OCI-LY7 (cell line): ENCODE measurements at regions not wholly inside any gene's neighbourhood (a gene's known extent, or its start where the extent isn't known, plus 50 kb on each side); places are given as distances from the start of the nearest gene placed in this dataset.

Experiments used
- BruUV-seq: library from RNA; stranded (reverse); fragments of 400-500 nt; replicated peaks from 2 replicates; lab custom pipeline; 2021; lab: Mats Ljungman, UMichigan
- CTCF ChIA-PET: fragments of 300-600 bp; sonication (Branson Sonifier 250); formaldehyde crosslinking; loops from one replicate; lab custom pipeline; 2022; ENCODE audit warnings: antibody characterized with exemption; ENCODE audit not compliant: unreplicated experiment; lab: Charles Lee
- POLR2A ChIA-PET: fragments of 300-600 bp; sonication (Branson Sonifier 250); formaldehyde crosslinking; loops from one replicate; lab custom pipeline; 2022; ENCODE audit warnings: antibody characterized with exemption; lab: Charles Lee
- DNase-seq: peaks from one replicate; pipeline ENCODE4 v3.0.0-alpha.2; 2015; ENCODE audit warnings: low spot score
- H2AFZ ChIP-seq: fragments of 200-600 bp; sonication (generic), shearing (Covaris generic); 2 replicates; pipeline ENCODE4 v1.6.1; 2014; ENCODE audit warnings: mild to moderate bottlenecking, antibody characterized with exemption, low read length, moderate library complexity
- H3K27ac ChIP-seq: fragments of 200-600 bp; sonication (generic); 2 replicates; pipeline ENCODE4 v1.5.1; 2014; ENCODE audit warnings: mixed run types, low read depth, mild to moderate bottlenecking, moderate library complexity, low read length, inconsistent platforms; ENCODE audit not compliant: poor library complexity, severe bottlenecking
- H3K36me3 ChIP-seq: fragments of 200-600 bp; sonication (generic); 2 replicates; pipeline ENCODE4 v1.6.1; 2014; ENCODE audit warnings: mild to moderate bottlenecking, antibody characterized with exemption, low read length, moderate library complexity, mixed read lengths; ENCODE audit not compliant: insufficient read depth
- H3K4me1 ChIP-seq: fragments of 200-600 bp; sonication (generic); 2 replicates; pipeline ENCODE4 v1.5.1; 2014; ENCODE audit warnings: mild to moderate bottlenecking, low read length; ENCODE audit not compliant: insufficient read depth, poor library complexity, severe bottlenecking
- H3K4me2 ChIP-seq: fragments of 200-600 bp; sonication (generic); 2 replicates; pipeline ENCODE4 v1.6.1; 2014; ENCODE audit warnings: mild to moderate bottlenecking, low read length
- H3K4me3 ChIP-seq: fragments of 200-600 bp; sonication (generic); 2 replicates; pipeline ENCODE4 v1.5.1; 2014; ENCODE audit warnings: mild to moderate bottlenecking, low read depth, low read length; ENCODE audit not compliant: poor library complexity, severe bottlenecking
- H3K79me2 ChIP-seq: fragments of 200-600 bp; sonication (generic); 2 replicates; pipeline ENCODE4 v1.6.1; 2016; ENCODE audit warnings: low read depth, mild to moderate bottlenecking, low read length, moderate library complexity, mixed read lengths; ENCODE audit not compliant: insufficient read depth
- H3K9me2 ChIP-seq: fragments of 200-600 bp; sonication (generic); 2 replicates; pipeline ENCODE4 v1.6.1; 2016; ENCODE audit warnings: mild to moderate bottlenecking, low read length, mixed read lengths; ENCODE audit not compliant: insufficient read depth
- H3K9me3 ChIP-seq: fragments of 200-600 bp; sonication (generic); 2 replicates; pipeline ENCODE4 v1.6.1; 2014; ENCODE audit warnings: mild to moderate bottlenecking, mixed run types, low read length, mixed read lengths
- H4K20me1 ChIP-seq: fragments of 200-600 bp; sonication (generic); 2 replicates; pipeline ENCODE4 v1.6.1; 2014; ENCODE audit warnings: mild to moderate bottlenecking, antibody characterized with exemption, low read length, moderate library complexity, mixed read lengths; ENCODE audit not compliant: insufficient read depth
- CTCF ChIP-seq: fragments of 200-600 bp; sonication (generic); conservative IDR thresholded peaks from 2 replicates; pipeline ENCODE4 v1.5.1; 2014; ENCODE audit warnings: mild to moderate bottlenecking, antibody characterized with exemption, low read length, moderate library complexity, mixed read lengths
- EZH2phosphoT487 ChIP-seq: fragments of 200-600 bp; sonication (generic); IDR thresholded peaks from 2 replicates; pipeline ENCODE4 v1.6.1; 2018; ENCODE audit warnings: low read depth, borderline replicate concordance, mild to moderate bottlenecking, mixed run types, antibody characterized with exemption, low read length, moderate library complexity, mixed read lengths
- intact Hi-C: fragments of 100-400 bp; cut with micrococcal nuclease; formaldehyde crosslinking; loops from one replicate; pipeline ENCODE4 v1.10.0; 2022; ENCODE audit not compliant: unreplicated experiment

DNA sequence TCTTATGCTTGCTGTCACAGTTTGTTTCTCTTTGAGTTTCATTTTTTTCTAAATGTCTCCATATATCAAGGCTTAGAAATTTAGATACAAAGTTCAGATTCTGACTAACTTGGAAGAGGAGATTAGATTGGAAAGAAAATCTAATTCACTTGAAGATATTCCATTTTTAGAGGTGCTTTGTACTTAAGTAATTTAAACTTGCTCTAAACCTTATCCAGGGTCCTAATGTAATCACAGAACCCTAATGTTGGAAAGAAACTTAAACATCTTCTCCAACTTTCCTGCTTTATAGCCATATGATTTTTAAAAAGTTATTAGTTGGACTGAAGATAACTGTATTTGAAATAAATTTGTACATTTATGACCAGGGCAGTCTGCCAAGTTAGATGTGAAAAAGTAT is 81.1 kb upstream of the ARHGEF3 start:
- ChIA-PET POLR2A (interaction anchor here (1.1 kb wide), 1 partner anchor 11 kb away, joined by 4 read pairs; no protein-coding TSS in a partner anchor), CTCF (no interaction called here)
- Histone ChIP-seq H3K4me3 (no peak overlapping the region), H3K4me2 (no peak overlapping the region), H3K36me3 (peaks cover 35% of the 10 kb centered on the region), H3K9me2 (no peaks in the 10 kb centered on the region), H4K20me1 (peaks cover 3% of the 10 kb centered on the region; the same call in 1 of the 2 replicates), H3K79me2 (no peaks in the 10 kb centered on the region), H3K4me1 (peaks cover 10% of the 10 kb centered on the region), H3K27ac (no peak overlapping the region), H3K9me3 (no peaks in the 10 kb centered on the region), H2AFZ (no peak overlapping the region)
- DNase-seq = no peak
- intact Hi-C loops = no loop called here
- BruUV-seq = no TSS peak
- TF ChIP-seq CTCF = no peak
- TF ChIP-seq EZH2phosphoT487 = no peak

DNA sequence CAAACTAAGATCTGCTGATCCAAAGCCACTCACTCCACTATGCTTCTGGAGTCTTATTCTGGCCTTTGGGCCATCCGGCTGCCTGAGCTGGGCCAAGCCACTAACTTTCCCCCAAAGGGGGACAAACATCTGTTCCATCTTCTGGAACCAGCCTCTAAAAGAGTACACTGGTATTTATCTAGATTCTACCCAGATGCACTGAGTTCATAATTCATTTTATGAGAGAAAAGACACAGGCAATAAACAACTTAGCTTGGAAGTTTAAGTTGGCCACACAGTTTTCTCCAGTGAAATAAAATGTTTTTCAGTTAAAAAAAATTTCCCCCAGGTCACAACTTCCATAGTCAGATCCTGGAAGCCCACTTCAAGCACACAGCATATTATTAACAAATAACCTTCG is 80.1 kb upstream of the ARHGEF3 start:
- POLR2A ChIA-PET = interaction anchor here (1.0 to 1.1 kb wide), 2 partner anchors 30 to 139 kb away, joined by 3 to 4 read pairs; no protein-coding TSS in a partner anchor
- Histone ChIP-seq H3K27ac (no peak overlapping the region), H3K4me3 (no peak overlapping the region), H3K9me3 (no peaks in the 10 kb centered on the region), H3K9me2 (no peaks in the 10 kb centered on the region), H4K20me1 (no peaks in the 10 kb centered on the region), H3K79me2 (no peaks in the 10 kb centered on the region), H3K36me3 (peaks cover 35% of the 10 kb centered on the region), H3K4me1 (no peaks in the 10 kb centered on the region), H3K4me2 (no peak overlapping the region), H2AFZ (no peak overlapping the region)
- TF ChIP-seq EZH2phosphoT487 (no peak), CTCF (no peak)
- CTCF ChIA-PET = no interaction called here
- intact Hi-C loops = no loop called here
- DNase-seq = no peak
- BruUV-seq = no TSS peak

DNA sequence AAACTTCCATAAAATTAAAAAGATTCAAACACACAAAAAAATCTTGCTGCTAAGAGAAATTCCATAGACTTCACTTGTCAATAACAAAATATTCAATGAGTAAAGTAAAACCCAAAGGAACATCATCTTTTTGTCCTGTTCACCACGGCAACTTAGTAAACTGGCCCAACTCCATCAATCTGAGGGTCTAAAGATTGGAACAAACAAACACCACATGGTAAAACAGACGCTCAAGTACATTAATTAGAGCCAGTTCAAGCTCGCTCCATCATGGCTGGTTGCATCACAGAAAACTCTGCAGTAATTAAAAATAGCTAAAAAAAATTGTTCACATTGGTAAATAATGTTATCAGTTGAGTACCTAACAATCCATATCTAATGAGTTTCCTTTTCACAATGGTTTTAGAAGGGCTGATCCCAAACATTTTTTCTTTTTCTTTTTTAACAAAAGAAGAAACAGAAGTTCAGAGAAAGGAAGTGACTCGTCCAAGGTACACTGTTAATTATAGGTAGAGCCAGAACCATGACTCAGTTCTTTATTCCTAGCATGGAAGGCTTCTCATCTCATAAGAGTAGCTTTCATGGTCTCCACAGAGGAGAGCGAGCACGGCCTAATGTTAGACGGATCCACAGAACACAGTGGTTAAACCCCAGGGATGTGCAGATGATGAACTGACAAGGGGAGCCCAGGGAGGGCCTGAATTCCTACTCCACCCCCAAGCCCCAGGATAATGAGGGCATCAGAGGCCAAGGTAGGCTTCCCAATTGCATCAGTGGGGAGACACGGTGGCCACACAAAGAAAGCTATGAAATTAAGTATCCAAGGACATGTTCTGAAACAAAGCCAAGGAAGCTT is 79.2 kb upstream of the ARHGEF3 start:
- no peak overlapping the region for H2AFZ ChIP-seq
- intact Hi-C loops = no loop called here
- TF ChIP-seq CTCF = no peak
- H3K79me2 ChIP-seq = no peaks in the 10 kb centered on the region
- H4K20me1 ChIP-seq = no peaks in the 10 kb centered on the region
- BruUV-seq = no TSS peak
- H3K9me2 ChIP-seq = no peaks in the 10 kb centered on the region
- ChIA-PET CTCF (no interaction called here), POLR2A (interaction anchor here (0.6 to 1.1 kb wide), 3 partner anchors 15 to 134 kb away, joined by 3 to 7 read pairs (median 3); no protein-coding TSS in a partner anchor)
- no peaks in the 10 kb centered on the region for H3K4me1 ChIP-seq
- H3K4me3 ChIP-seq = no peak overlapping the region
- H3K9me3 ChIP-seq = no peaks in the 10 kb centered on the region
- peaks cover 35% of the 10 kb centered on the region for H3K36me3 ChIP-seq
- H3K4me2 ChIP-seq = no peak overlapping the region
- DNase-seq = no peak
- no peak overlapping the region for H3K27ac ChIP-seq
